ENCODE measurements at regions not wholly inside any gene's neighbourhood (a gene's known extent, or its start where the extent isn't known, plus 50 kb on each side); places are given as distances from the start of the nearest gene placed in this dataset.

GRCh38 chr11:80365980-80366379, 925.1 kb upstream of the TENM4 start:
- DNase-seq (ENCODE audit: low read depth, low spot score) = no peak

GRCh38 chr11:80365076-80365725, 924.4 kb upstream of the TENM4 start:
- no peak for DNase-seq (ENCODE audit: low read depth, low spot score)

- DNase-seq (ENCODE audit: low read depth, low spot score) = no peak
Measured at GRCh38 chr11:80362563-80363340, 921.9 kb upstream of the TENM4 start.

- no peak for DNase-seq (ENCODE audit: low read depth, low spot score)
Measured at GRCh38 chr11:80355251-80355650, 914.4 kb upstream of the TENM4 start.

- no peak for DNase-seq (ENCODE audit: low read depth, low spot score)
Measured at GRCh38 chr11:80350541-80350940, 909.7 kb upstream of the TENM4 start.

GRCh38 chr11:80349997-80350396, 909.2 kb upstream of the TENM4 start:
- DNase-seq (ENCODE audit: low read depth, low spot score) = no peak

- no peak for DNase-seq (ENCODE audit: low read depth, low spot score)
Measured at GRCh38 chr11:80346353-80347059, 905.7 kb upstream of the TENM4 start.

GRCh38 chr11:80343436-80343835, 902.6 kb upstream of the TENM4 start:
- no peak for DNase-seq (ENCODE audit: low read depth, low spot score)

GRCh38 chr11:80338231-80338630, 897.4 kb upstream of the TENM4 start:
- DNase-seq (ENCODE audit: low read depth, low spot score) = no peak

- no peak for DNase-seq (ENCODE audit: low read depth, low spot score)
Measured at GRCh38 chr11:80331694-80332093, 890.9 kb upstream of the TENM4 start.

- DNase-seq (ENCODE audit: low read depth, low spot score) = no peak
Measured at GRCh38 chr11:80330264-80330663, 889.4 kb upstream of the TENM4 start.

GRCh38 chr11:80328774-80329173, 887.9 kb upstream of the TENM4 start:
- no peak for DNase-seq (ENCODE audit: low read depth, low spot score)

- DNase-seq (ENCODE audit: low read depth, low spot score) = no peak
Measured at GRCh38 chr11:80327956-80328614, 887.3 kb upstream of the TENM4 start.

GRCh38 chr11:80321786-80322185, 881.0 kb upstream of the TENM4 start:
- DNase-seq (ENCODE audit: low read depth, low spot score) = no peak

- no peak for DNase-seq (ENCODE audit: low read depth, low spot score)
Measured at GRCh38 chr11:80320765-80321164, 879.9 kb upstream of the TENM4 start.

GRCh38 chr11:80320226-80320625, 879.4 kb upstream of the TENM4 start:
- DNase-seq (ENCODE audit: low read depth, low spot score) = no peak

- DNase-seq (ENCODE audit: low read depth, low spot score) = no peak
Measured at GRCh38 chr11:80317612-80318011, 876.8 kb upstream of the TENM4 start.

- no peak for DNase-seq (ENCODE audit: low read depth, low spot score)
Measured at GRCh38 chr11:80315200-80315599, 874.4 kb upstream of the TENM4 start.

GRCh38 chr11:80309301-80309700, 868.5 kb upstream of the TENM4 start:
- DNase-seq (ENCODE audit: low read depth, low spot score) = no peak

GRCh38 chr11:80307676-80308075, 866.8 kb upstream of the TENM4 start:
- no peak for DNase-seq (ENCODE audit: low read depth, low spot score)

GRCh38 chr11:80297858-80298632, 857.2 kb upstream of the TENM4 start:
- DNase-seq (ENCODE audit: low read depth, low spot score) = no peak
